Activated CD4-positive, alpha-beta T cell treated with anti-CD3 and anti-CD28 coated beads, Interleukin-2, amount 10 ng/mL, durations not matched to agents 24 days and 14 days (primary cell): ENCODE measurements at regions not wholly inside any gene's neighbourhood (a gene's known extent, or its start where the extent isn't known, plus 50 kb on each side); places are given as distances from the start of the nearest gene placed in this dataset.
"Not testable (repeated sequence)": the region's sequence is repeated elsewhere in the genome, so short reads cannot be mapped to it uniquely, and the experiment has no call there.

Source experiments
- DNase-seq: peaks from one replicate; pipeline ENCODE4 v3.0.0; 2022
- H3K27ac Mint-ChIP-seq: one replicate; pipeline ENCODE4 v1.8.0; 2022; ENCODE audit warnings: mild to moderate bottlenecking, mixed read lengths
- H3K27me3 Mint-ChIP-seq: one replicate; pipeline ENCODE4 v1.8.0; 2022; ENCODE audit warnings: mixed read lengths
- H3K36me3 Mint-ChIP-seq: one replicate; pipeline ENCODE4 v1.8.0; 2022; ENCODE audit warnings: low read depth, mild to moderate bottlenecking, mixed read lengths
- H3K4me1 Mint-ChIP-seq: one replicate; pipeline ENCODE4 v1.8.0; 2021; ENCODE audit warnings: mixed read lengths
- H3K4me3 Mint-ChIP-seq: one replicate; pipeline ENCODE4 v1.8.0; 2022; ENCODE audit warnings: mild to moderate bottlenecking, moderate library complexity, mixed read lengths
- H3K9me3 Mint-ChIP-seq: one replicate; pipeline ENCODE4 v1.8.0; 2021; ENCODE audit warnings: mixed read lengths
- intact Hi-C: fragments of 100-400 bp; cut with micrococcal nuclease; formaldehyde crosslinking; loops from one replicate; pipeline ENCODE4 v1.15.1; 2023

- H3K9me3 Mint-ChIP-seq, DNase-seq, H3K4me3 Mint-ChIP-seq, H3K36me3 Mint-ChIP-seq, intact Hi-C loops, H3K27me3 Mint-ChIP-seq, H3K27ac Mint-ChIP-seq, H3K4me1 Mint-ChIP-seq: not testable (repeated sequence)
These were observed 462.9 kb upstream of the PCDH20 start for GRCh38 chr13:61878565-61878964.

- no peak for DNase-seq
- H3K27ac Mint-ChIP-seq, result no peak overlapping the region
- H3K27me3 Mint-ChIP-seq, result no peaks in the 10 kb centered on the region
- intact Hi-C loops, result no loop called here
- H3K4me1 Mint-ChIP-seq, result no peaks in the 10 kb centered on the region
- H3K36me3 Mint-ChIP-seq, result no peaks in the 10 kb centered on the region
- peaks cover 3% of the 10 kb centered on the region for H3K9me3 Mint-ChIP-seq
- no peak overlapping the region for H3K4me3 Mint-ChIP-seq
These were observed 459.4 kb upstream of the PCDH20 start for GRCh38 chr13:61874970-61875579.

DNA sequence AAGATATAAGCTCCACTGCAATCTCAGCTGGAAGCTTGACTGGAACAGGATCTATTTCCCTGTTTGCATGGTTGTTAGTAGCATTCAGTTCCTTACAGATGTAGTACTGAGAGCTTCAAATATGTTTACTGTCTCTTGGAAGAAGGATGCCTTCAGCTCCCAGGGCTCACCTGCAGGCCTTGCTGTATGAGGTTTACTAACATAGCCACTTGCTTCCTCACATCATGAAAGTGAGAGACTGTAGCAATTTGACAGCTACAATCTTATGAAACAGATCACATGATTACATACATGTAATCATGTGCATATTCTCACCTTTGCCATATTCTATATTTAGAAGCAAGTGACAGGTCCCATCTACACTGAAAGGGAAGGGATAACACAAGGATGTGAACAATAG lies 458.1 kb upstream of the PCDH20 start:
- H3K9me3 Mint-ChIP-seq, result peaks cover 3% of the 10 kb centered on the region
- no peaks in the 10 kb centered on the region for H3K27me3 Mint-ChIP-seq
- H3K27ac Mint-ChIP-seq, result no peak overlapping the region
- H3K4me3 Mint-ChIP-seq, result no peak overlapping the region
- no peak for DNase-seq
- H3K36me3 Mint-ChIP-seq, result no peaks in the 10 kb centered on the region
- intact Hi-C loops, result no loop called here
- no peaks in the 10 kb centered on the region for H3K4me1 Mint-ChIP-seq

GRCh38 chr13:61857198-61857597 lies 441.5 kb upstream of the PCDH20 start:
- Mint-ChIP-seq H3K9me3 (peaks cover 6% of the 10 kb centered on the region), H3K27ac (no peak overlapping the region), H3K27me3 (no peaks in the 10 kb centered on the region), H3K4me3 (no peak overlapping the region), H3K4me1 (no peaks in the 10 kb centered on the region), H3K36me3 (no peaks in the 10 kb centered on the region)
- no peak for DNase-seq
- intact Hi-C loops, result no loop called here

DNA sequence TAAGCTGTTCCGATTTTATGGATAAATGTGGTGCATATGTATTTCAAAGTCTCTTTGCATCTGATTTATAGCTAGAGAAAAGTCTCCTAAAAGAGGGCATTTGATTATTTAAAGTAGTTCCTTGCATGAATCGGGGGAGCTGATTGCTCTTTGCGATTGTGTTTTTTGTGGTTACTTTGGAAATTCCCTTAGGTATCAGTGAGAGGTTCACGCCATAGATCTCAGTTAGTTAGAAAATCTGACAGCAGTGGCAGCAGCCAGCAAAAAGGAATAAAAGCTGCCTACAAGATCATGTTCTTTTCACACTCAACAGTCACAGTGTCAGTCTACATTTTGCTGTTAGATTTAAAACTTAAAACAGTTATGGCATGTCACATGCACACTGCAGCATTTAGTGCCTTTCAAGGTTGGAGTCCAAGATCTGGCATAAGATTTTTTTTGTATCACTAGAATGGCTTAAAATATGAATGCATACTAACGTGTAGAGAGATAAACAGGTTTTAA lies 436.5 kb upstream of the PCDH20 start:
- no peak overlapping the region for H3K27ac Mint-ChIP-seq
- intact Hi-C loops, result no loop called here
- no peaks in the 10 kb centered on the region for H3K4me1 Mint-ChIP-seq
- H3K27me3 Mint-ChIP-seq, result no peaks in the 10 kb centered on the region
- H3K36me3 Mint-ChIP-seq, result no peaks in the 10 kb centered on the region
- H3K9me3 Mint-ChIP-seq, result peaks cover 6% of the 10 kb centered on the region
- DNase-seq, result no peak
- no peak overlapping the region for H3K4me3 Mint-ChIP-seq

DNA sequence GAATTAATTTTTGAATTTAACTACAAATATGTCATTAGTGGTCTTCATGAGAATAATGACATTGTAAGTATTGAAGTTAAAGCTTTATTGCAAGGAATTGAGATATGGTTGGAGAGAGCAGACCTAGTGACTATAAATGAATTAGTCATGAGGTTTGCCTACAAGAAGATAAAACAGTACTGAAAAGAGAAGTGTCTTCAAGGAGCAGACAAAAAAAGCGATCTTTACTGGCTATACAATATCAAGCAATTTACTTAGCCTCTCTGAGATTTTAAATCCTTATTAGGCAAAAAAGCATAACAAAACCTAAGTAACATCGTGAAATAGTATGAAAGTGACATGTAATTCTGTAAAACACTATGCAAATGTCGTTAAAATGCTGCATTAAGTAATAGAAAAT lies 435.1 kb upstream of the PCDH20 start:
- DNase-seq, result no peak
- peaks cover 6% of the 10 kb centered on the region for H3K9me3 Mint-ChIP-seq
- intact Hi-C loops, result no loop called here
- H3K36me3 Mint-ChIP-seq, result no peaks in the 10 kb centered on the region
- H3K27me3 Mint-ChIP-seq, result no peaks in the 10 kb centered on the region
- no peak overlapping the region for H3K27ac Mint-ChIP-seq
- no peak overlapping the region for H3K4me3 Mint-ChIP-seq
- H3K4me1 Mint-ChIP-seq, result no peaks in the 10 kb centered on the region

GRCh38 chr13:61838568-61838967 lies 422.9 kb upstream of the PCDH20 start:
- Mint-ChIP-seq H3K9me3 (no peaks in the 10 kb centered on the region), H3K27ac (no peak overlapping the region), H3K36me3 (no peaks in the 10 kb centered on the region), H3K27me3 (no peaks in the 10 kb centered on the region), H3K4me1 (no peaks in the 10 kb centered on the region), H3K4me3 (no peak overlapping the region)
- no peak for DNase-seq
- intact Hi-C loops, result no loop called here

GRCh38 chr13:61833228-61833627 lies 417.6 kb upstream of the PCDH20 start:
- Mint-ChIP-seq H3K27me3 (no peaks in the 10 kb centered on the region), H3K9me3 (no peaks in the 10 kb centered on the region), H3K27ac (no peak overlapping the region), H3K4me1 (no peaks in the 10 kb centered on the region), H3K4me3 (no peak overlapping the region), H3K36me3 (no peaks in the 10 kb centered on the region)
- DNase-seq, result no peak
- intact Hi-C loops, result no loop called here

- Mint-ChIP-seq H3K27ac (no peak overlapping the region), H3K27me3 (no peaks in the 10 kb centered on the region), H3K36me3 (no peaks in the 10 kb centered on the region), H3K9me3 (no peaks in the 10 kb centered on the region), H3K4me1 (no peaks in the 10 kb centered on the region), H3K4me3 (no peak overlapping the region)
- intact Hi-C loops, result no loop called here
- DNase-seq, result no peak
These were observed 415.4 kb upstream of the PCDH20 start for GRCh38 chr13:61831026-61831425.

DNA sequence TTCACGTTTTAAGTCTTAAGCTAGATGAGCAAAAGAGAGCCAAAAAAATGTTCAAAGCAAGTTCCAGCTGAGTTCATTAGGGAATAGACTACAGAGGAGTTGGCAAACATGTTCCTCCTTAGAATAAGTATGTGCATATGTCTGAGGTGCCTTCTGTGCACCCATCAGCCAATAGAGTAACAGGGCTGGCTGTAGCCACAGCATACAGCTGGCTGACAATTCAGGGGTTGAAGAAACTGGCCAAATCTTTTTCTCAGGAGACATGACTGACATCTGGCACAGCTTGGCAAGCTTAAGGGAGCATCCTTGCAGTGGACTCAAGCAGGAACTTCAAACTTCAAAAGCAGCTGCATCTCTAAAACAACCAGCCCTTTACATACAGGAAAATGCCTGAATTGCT lies 414.8 kb upstream of the PCDH20 start:
- no peak for DNase-seq
- intact Hi-C loops, result no loop called here
- Mint-ChIP-seq H3K27ac (no peak overlapping the region), H3K36me3 (no peaks in the 10 kb centered on the region), H3K4me3 (no peak overlapping the region), H3K9me3 (no peaks in the 10 kb centered on the region), H3K27me3 (no peaks in the 10 kb centered on the region), H3K4me1 (no peaks in the 10 kb centered on the region)

GRCh38 chr13:61824168-61824567 lies 408.5 kb upstream of the PCDH20 start:
- Mint-ChIP-seq H3K27ac (no peak overlapping the region), H3K36me3 (no peaks in the 10 kb centered on the region), H3K4me1 (no peaks in the 10 kb centered on the region), H3K9me3 (peaks cover 10% of the 10 kb centered on the region), H3K4me3 (no peak overlapping the region), H3K27me3 (no peaks in the 10 kb centered on the region)
- intact Hi-C loops, result no loop called here
- DNase-seq, result no peak

DNA sequence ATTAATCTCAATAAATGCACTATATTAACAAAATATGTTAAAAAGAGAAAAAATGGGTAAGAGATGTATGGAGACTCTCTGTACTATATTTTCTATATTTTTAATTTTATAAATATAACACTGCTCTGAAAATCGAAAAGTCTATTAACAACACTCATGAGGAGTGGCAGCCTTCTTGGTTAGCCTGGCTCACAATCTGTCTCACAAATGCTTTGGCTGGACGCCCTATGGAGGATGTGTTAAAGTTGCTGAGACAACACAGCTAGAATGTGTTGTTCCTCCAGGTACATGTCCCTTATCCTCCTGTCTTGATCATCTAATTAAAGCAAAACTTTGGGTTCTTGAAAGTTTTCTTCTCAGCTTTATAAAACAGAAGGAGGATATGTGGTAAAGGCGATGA lies 396.6 kb upstream of the PCDH20 start:
- peaks cover 4% of the 10 kb centered on the region for H3K9me3 Mint-ChIP-seq
- H3K4me1 Mint-ChIP-seq, result no peaks in the 10 kb centered on the region

DNA sequence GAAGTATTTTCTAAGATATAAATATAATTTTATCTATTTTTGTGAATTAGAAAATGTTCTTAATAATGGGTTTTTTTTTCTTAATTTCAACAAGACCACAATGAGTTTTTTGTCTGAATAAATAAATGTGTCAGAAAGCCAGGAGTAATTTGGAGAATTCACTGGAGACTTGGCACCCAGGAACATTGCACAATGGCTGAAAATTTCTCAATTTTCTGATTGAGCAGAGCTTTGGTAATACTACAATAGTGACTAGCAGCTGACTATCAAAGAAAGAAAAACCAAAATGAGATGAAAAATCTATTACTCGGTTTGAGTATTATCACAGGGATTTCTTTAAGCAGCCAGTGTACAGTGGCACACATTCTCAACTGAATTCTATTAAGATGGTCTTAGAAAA lies 394.4 kb upstream of the PCDH20 start:
- no peak overlapping the region for H3K4me3 Mint-ChIP-seq
- H3K27me3 Mint-ChIP-seq, result no peaks in the 10 kb centered on the region
- H3K9me3 Mint-ChIP-seq, result peaks cover 11% of the 10 kb centered on the region
- no peak overlapping the region for H3K27ac Mint-ChIP-seq
- intact Hi-C loops, result no loop called here
- H3K36me3 Mint-ChIP-seq, result no peaks in the 10 kb centered on the region
- H3K4me1 Mint-ChIP-seq, result no peaks in the 10 kb centered on the region
- no peak for DNase-seq

More for the DNA sequence above, 396.6 kb upstream of the PCDH20 start:
- no peak overlapping the region for H3K4me3 Mint-ChIP-seq
- DNase-seq, result no peak
- H3K27ac Mint-ChIP-seq, result no peak overlapping the region
- no peaks in the 10 kb centered on the region for H3K36me3 Mint-ChIP-seq
- intact Hi-C loops, result no loop called here
- H3K27me3 Mint-ChIP-seq, result no peaks in the 10 kb centered on the region

DNA sequence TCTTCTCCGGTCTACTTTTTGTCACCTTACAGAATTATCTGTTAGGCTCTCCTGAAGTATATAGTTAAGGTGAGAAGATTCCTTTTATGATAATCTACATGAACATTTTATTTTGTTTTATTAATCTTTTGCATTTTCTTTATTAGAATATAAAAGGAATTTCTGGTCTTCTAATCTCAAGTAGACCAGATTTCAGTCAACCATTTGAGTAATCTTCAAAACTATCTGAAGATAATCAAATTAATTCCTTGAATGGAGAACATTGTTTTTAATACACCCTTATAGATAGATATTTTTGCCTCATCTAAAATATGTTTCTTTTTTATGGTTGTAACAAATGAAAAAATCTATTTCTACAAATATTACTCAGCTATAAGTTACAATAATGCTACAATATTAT lies 381.7 kb upstream of the PCDH20 start:
- Mint-ChIP-seq H3K4me3 (no peak overlapping the region), H3K9me3 (peaks cover 5% of the 10 kb centered on the region)

GRCh38 chr13:61795580-61795979 lies 379.9 kb upstream of the PCDH20 start:
- H3K9me3 Mint-ChIP-seq, result peaks cover 5% of the 10 kb centered on the region
- no peak for DNase-seq
- no peak overlapping the region for H3K27ac Mint-ChIP-seq
- no peak overlapping the region for H3K4me3 Mint-ChIP-seq
- H3K4me1 Mint-ChIP-seq, result no peaks in the 10 kb centered on the region
- intact Hi-C loops, result no loop called here
- no peaks in the 10 kb centered on the region for H3K27me3 Mint-ChIP-seq
- H3K36me3 Mint-ChIP-seq, result no peaks in the 10 kb centered on the region

More for the DNA sequence above, 381.7 kb upstream of the PCDH20 start:
- Mint-ChIP-seq H3K27ac (no peak overlapping the region), H3K36me3 (no peaks in the 10 kb centered on the region), H3K4me1 (no peaks in the 10 kb centered on the region), H3K27me3 (no peaks in the 10 kb centered on the region)
- no peak for DNase-seq
- intact Hi-C loops, result no loop called here
